Astrocyte of the cerebellum (primary cell): ENCODE measurements at regions not wholly inside any gene's neighbourhood (a gene's known extent, or its start where the extent isn't known, plus 50 kb on each side); places are given as distances from the start of the nearest gene placed in this dataset.

Experiments used
- DNase-seq: peaks from one replicate; pipeline ENCODE4 v3.0.0-alpha.2; 2011; ENCODE audit warnings: low read depth
- H3K4me3 ChIP-seq: 2 replicates; pipeline ENCODE4 v1.5.1; 2011; ENCODE audit warnings: mild to moderate bottlenecking, low read depth, low read length, moderate library complexity
- CTCF ChIP-seq: IDR thresholded peaks from 2 replicates; pipeline ENCODE4 v1.5.1; 2012; ENCODE audit warnings: low read length, low read depth, moderate library complexity, mild to moderate bottlenecking; ENCODE audit errors: missing control alignments
- in situ Hi-C: cut with HindIII; loops from 2 replicates; pipeline ENCODE4 v1.10.0; 2017; ENCODE audit warnings: low sequenced_read_pairs

GRCh38 chr14:82911930-82912329, 1378.3 kb upstream of the SEL1L start:
- H3K4me3 ChIP-seq = no peak overlapping the region
- in situ Hi-C loops = no loop called here
- no peak for TF ChIP-seq CTCF
- DNase-seq = no peak

- in situ Hi-C loops = no loop called here
- no peak for DNase-seq
- H3K4me3 ChIP-seq = no peak overlapping the region
- TF ChIP-seq CTCF = no peak
Observed at GRCh38 chr14:82913396-82913795, 1379.7 kb upstream of the SEL1L start.

GRCh38 chr14:82915381-82915780, 1381.7 kb upstream of the SEL1L start:
- in situ Hi-C loops = no loop called here
- H3K4me3 ChIP-seq = no peak overlapping the region
- no peak for DNase-seq
- TF ChIP-seq CTCF = no peak

- in situ Hi-C loops = no loop called here
- no peak for DNase-seq
- H3K4me3 ChIP-seq = no peak overlapping the region
- TF ChIP-seq CTCF = no peak
Observed at GRCh38 chr14:82935691-82936090, 1402.0 kb upstream of the SEL1L start.

DNA sequence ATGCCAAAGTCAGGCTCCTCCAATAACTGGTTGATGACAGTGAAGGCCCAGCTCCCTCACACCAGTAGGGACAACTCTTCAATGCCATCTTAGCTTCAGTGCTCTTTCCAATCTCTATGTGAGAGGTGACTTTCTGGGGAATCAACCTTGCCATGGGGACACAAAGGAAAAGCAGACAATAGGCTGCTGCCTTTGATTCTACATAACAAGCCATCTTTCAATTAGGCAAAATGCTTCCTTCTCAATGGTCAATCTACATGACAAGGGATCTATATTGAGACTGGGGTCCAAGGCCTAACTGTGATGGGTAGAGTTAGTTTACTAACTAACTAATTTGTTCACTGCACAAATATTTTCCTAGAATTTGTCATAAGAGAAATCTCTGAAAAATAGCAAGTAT, 1417.5 kb upstream of the SEL1L start:
- no peak overlapping the region for H3K4me3 ChIP-seq
- DNase-seq = no peak
- in situ Hi-C loops = no loop called here
- no peak for TF ChIP-seq CTCF

GRCh38 chr14:82963756-82964155, 1430.1 kb upstream of the SEL1L start:
- DNase-seq = no peak
- in situ Hi-C loops = no loop called here
- H3K4me3 ChIP-seq = no peak overlapping the region
- no peak for TF ChIP-seq CTCF
